ENCODE measurements at regions not wholly inside any gene's neighbourhood (a gene's known extent, or its start where the extent isn't known, plus 50 kb on each side); places are given as distances from the start of the nearest gene placed in this dataset.
A peak's percentile ranks its signal among the peaks of the same experiment; 100 is the strongest.

DNA sequence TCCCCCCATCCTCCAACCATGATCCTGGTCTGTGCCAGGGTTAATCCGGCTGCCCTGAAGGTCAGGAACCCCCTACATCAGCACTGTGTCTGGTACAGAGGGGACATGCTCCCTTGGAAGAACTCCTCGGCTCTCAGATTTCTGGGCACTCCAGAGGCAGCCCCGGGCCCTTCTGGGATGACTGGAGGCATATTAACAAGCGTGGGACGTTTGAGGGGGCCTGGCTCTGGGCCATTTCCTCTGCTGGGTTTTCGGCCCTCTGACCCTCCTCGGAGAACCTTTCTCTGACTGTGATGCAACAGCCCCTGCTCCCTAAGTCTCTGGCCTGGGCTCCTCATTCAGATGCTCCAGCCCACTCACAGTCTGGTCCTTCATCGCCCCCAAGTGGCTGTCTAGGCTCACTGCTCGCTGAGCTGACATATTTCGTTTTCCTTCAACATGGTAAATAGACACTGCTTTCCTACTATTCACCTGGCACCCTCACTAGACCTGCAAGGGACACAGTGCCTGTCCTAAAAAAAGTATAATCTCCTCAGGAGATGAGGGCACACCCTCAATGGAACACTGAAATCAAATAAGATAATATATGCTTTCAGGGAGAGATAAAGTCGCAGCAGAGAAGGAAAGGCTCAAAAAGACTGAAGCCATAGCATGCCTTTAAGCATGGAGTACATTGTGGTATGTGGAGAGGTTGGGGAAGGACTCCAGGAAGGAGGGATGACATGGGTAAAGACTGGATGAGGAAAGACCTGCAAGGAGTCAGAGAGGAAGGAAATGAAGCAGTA is 404.7 kb upstream of the TRPC7 start:
- TF ChIP-seq, protein P1, sequence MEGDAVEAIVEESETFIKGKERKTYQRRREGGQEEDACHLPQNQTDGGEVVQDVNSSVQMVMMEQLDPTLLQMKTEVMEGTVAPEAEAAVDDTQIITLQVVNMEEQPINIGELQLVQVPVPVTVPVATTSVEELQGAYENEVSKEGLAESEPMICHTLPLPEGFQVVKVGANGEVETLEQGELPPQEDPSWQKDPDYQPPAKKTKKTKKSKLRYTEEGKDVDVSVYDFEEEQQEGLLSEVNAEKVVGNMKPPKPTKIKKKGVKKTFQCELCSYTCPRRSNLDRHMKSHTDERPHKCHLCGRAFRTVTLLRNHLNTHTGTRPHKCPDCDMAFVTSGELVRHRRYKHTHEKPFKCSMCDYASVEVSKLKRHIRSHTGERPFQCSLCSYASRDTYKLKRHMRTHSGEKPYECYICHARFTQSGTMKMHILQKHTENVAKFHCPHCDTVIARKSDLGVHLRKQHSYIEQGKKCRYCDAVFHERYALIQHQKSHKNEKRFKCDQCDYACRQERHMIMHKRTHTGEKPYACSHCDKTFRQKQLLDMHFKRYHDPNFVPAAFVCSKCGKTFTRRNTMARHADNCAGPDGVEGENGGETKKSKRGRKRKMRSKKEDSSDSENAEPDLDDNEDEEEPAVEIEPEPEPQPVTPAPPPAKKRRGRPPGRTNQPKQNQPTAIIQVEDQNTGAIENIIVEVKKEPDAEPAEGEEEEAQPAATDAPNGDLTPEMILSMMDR (IDR thresholded peaks at IDR 0.05): peak; percentile 91
- no peak for TF ChIP-seq ZFX (IDR thresholded peaks at IDR 0.05; ENCODE audit: borderline replicate concordance)
- no peak overlapping the region for H3K27ac ChIP-seq

- no peak overlapping the region for H3K27ac ChIP-seq
- no peak for TF ChIP-seq ZFX (IDR thresholded peaks at IDR 0.05; ENCODE audit: borderline replicate concordance)
- TF ChIP-seq, protein P1 (IDR thresholded peaks at IDR 0.05): no peak
These were observed 403.7 kb upstream of the TRPC7 start for GRCh38 chr5:136769093-136769492.

- TF ChIP-seq, protein P1 (IDR thresholded peaks at IDR 0.05): no peak
- no peak for TF ChIP-seq ZFX (IDR thresholded peaks at IDR 0.05; ENCODE audit: borderline replicate concordance)
- no peak overlapping the region for H3K27ac ChIP-seq
These were observed 403.1 kb upstream of the TRPC7 start for GRCh38 chr5:136768457-136768856.

DNA sequence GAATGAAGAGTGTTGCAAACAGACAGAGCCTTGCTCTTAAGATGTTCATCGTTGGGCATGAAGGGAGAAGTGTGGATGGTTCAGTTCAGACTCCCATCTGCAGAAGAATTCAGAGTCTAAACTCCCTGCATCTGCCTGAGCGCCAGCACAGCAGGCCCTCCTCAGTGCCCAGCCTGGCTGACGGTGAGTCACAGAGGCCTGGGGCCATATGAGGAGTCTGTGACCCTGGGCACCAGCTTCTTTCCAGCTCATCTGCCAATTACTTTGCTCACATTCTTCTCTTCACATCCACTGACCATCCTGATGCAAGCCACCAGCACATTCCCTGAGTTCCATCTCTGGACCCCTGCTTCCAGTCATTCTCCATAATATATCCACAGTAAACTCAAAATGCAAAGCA is 401.1 kb upstream of the TRPC7 start:
- H3K27ac ChIP-seq: no peak overlapping the region
- TF ChIP-seq, protein P1 (IDR thresholded peaks at IDR 0.05): no peak
- TF ChIP-seq ZFX (IDR thresholded peaks at IDR 0.05; ENCODE audit: borderline replicate concordance): no peak

DNA sequence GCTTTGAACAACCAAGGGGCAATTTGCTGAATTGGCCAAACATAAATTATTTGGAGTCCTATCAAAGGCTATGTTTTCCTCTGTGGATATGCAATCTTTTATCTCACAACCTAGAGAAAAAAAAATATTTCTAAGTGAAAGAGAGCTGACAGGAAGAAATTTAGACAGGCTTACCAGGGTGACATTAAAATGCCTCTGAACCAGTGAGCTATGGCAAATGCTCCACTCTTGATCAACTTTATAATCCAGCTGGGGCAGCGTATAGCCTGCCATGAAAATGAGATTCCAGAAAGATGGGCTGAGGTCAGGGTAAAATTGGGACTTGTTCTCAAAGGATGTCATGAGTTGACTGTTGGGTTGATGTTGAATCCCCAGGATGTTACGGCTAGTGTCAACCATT is 399.3 kb upstream of the TRPC7 start:
- TF ChIP-seq ZFX (IDR thresholded peaks at IDR 0.05; ENCODE audit: borderline replicate concordance): no peak
- TF ChIP-seq, protein P1 (IDR thresholded peaks at IDR 0.05): no peak
- H3K27ac ChIP-seq: no peak overlapping the region

DNA sequence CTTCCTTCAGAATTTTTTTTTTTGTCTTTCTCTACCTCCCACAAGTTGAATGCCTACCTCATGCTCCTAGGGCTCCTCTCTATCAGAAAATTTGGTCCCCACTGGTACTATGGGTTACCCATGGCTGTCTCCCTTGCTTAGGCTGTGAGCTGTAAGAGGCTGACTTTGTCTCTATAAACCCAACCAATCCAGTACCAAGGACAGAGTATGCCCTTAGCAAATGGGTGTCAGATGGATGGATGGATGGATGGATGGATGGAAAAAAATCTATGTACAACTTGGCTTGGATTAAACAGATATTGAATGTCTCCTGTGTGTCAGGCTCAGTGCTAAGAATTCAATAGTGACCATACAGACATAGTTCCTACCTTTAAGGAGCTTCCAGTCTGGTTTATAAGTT is 398.2 kb upstream of the TRPC7 start:
- H3K27ac ChIP-seq: no peak overlapping the region
- TF ChIP-seq, protein P1 (IDR thresholded peaks at IDR 0.05): no peak
- TF ChIP-seq ZFX (IDR thresholded peaks at IDR 0.05; ENCODE audit: borderline replicate concordance): no peak

DNA sequence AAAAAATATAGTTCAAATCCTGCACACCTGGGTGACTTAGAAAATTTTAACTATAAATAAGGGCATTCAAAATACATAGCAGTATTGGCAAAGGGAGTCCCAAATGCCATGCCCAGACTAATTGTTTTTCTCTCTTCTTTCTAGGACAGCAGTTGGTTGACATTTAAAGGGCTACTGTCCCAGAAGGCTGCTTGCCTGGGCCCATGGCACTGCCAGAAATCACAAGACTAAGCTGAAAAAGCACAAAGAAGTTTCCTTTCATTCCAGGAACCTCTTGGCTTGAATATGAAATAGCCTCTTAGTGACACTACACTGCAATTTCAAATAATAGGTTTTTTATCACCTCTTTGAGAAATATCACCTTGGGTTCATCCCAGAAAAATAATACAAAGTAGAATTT is 388.9 kb upstream of the TRPC7 start:
- no peak overlapping the region for H3K27ac ChIP-seq
- TF ChIP-seq, protein P1 (IDR thresholded peaks at IDR 0.05): no peak
- no peak for TF ChIP-seq ZFX (IDR thresholded peaks at IDR 0.05; ENCODE audit: borderline replicate concordance)

All from 22Rv1 (cell line).